ENCODE measurements at regions not wholly inside any gene's neighbourhood (a gene's known extent, or its start where the extent isn't known, plus 50 kb on each side); places are given as distances from the start of the nearest gene placed in this dataset.

GRCh38 chrX:109190542-109190941 lies 291.3 kb downstream of the GUCY2F start:
- Histone ChIP-seq H2BK5ac (ENCODE audit: low read depth, low read length) (no peak overlapping the region), H3K79me1 (ENCODE audit: low read depth, low read length) (no peaks in the 10 kb centered on the region), H3K4me1 (replicated peaks in 1 of 4; ENCODE audit: control insufficient read depth in 3 of 4, insufficient read depth in 4 of 4, low read length in 3 of 4) (peaks cover 0 to 6% (median 0%) of the 10 kb centered on the region in 4 experiments; a peak in 1 of 7 replicates), H3K23me2 (ENCODE audit: low read depth, low read length) (no peaks in the 10 kb centered on the region; the same call in 1 of the 2 replicates), H2BK15ac (ENCODE audit: low read length) (no peak overlapping the region), H3K4me2 (ENCODE audit: insufficient read depth in 1 of 2, low read depth in 2 of 2, low read length in 2 of 2) (no peak overlapping the region), H4K20me1 (replicated peaks in 1 of 2; ENCODE audit: control insufficient read depth in 1 of 2, insufficient read depth in 2 of 2, low read length in 2 of 2) (no peaks in the 10 kb centered on the region), H3K18ac (ENCODE audit: extremely low read depth, low read length) (no peak overlapping the region), H3K9me3 (ENCODE audit: insufficient read depth in 2 of 2, low read depth in 1 of 2, low read length in 1 of 2) (no peaks in the 10 kb centered on the region), H2AFZ (ENCODE audit: low read length) (no peak overlapping the region), H3K14ac (ENCODE audit: insufficient read length) (no peak overlapping the region), H3K27ac (ENCODE audit: low read depth, low read length) (no peak overlapping the region), H4K8ac (ENCODE audit: extremely low read depth, insufficient read depth, low read length) (no peak overlapping the region), H3K27me3 (replicated peaks in 1 of 4; ENCODE audit: control insufficient read depth in 3 of 4, extremely low read depth in 1 of 4, insufficient read depth in 3 of 4, low read length in 3 of 4) (no peaks in the 10 kb centered on the region), H3K4me3 (ENCODE audit: extremely low read depth in 1 of 4, insufficient read depth in 2 of 4, low read depth in 3 of 4, low read length in 4 of 4) (no peak overlapping the region), H2BK20ac (ENCODE audit: low read length) (no peak overlapping the region), H4K5ac (ENCODE audit: insufficient read length, low read depth, low read length) (no peak overlapping the region), H2BK120ac (replicated peaks; ENCODE audit: low read depth, low read length) (no peak overlapping the region), H3K56ac (replicated peaks; ENCODE audit: insufficient read length, low read depth, low read length) (no peak overlapping the region), H3K9ac (replicated peaks in 1 of 4; ENCODE audit: extremely low read depth in 1 of 4, low read depth in 3 of 4, low read length in 3 of 4) (no peak overlapping the region), H4K91ac (replicated peaks; ENCODE audit: insufficient read length, low read length) (no peak overlapping the region), H2AK5ac (ENCODE audit: low read depth, low read length) (no peak overlapping the region), H3K36me3 (ENCODE audit: control insufficient read depth in 2 of 4, insufficient read depth in 4 of 4, low read length in 3 of 4) (no peaks in the 10 kb centered on the region), H2BK12ac (ENCODE audit: low read depth, low read length) (no peak overlapping the region), H3K23ac (ENCODE audit: insufficient read length) (no peak overlapping the region), H3K4ac (replicated peaks; ENCODE audit: insufficient read length, low read depth, low read length) (no peak overlapping the region), H3K79me2 (ENCODE audit: control insufficient read depth in 1 of 2, insufficient read depth in 2 of 2, low read length in 2 of 2) (no peaks in the 10 kb centered on the region)
- WGBS, 2 experiments (ENCODE audit: extremely low coverage in 1 of 2, insufficient coverage in 1 of 2, insufficient read length in 1 of 2, insufficient replicate concordance in 2 of 2, low coverage in 1 of 2, low lambda C conversion rate in 2 of 2, missing lambda C conversion rate in 1 of 2) = 100% methylated on average over 1 of the region's 1 CpG; no CpG with 5 or more reads in 1 of the 2 experiments
- ChIA-PET POLR2A (ENCODE audit: partially characterized antibody) (no interaction called here), CTCF (ENCODE audit: partially characterized antibody) (no interaction called here)
- TF ChIP-seq POLR2A (IDR thresholded peaks at IDR 0.05; ENCODE audit: control extremely low read depth in 1 of 2, low read depth in 2 of 2, low read length in 2 of 2) = no peak
- no peak for TF ChIP-seq EGR1 (IDR thresholded peaks at IDR 0.05; ENCODE audit: borderline replicate concordance, low read depth, low read length)
- FAIRE-seq (no peak), DNase-seq (ENCODE audit: low read depth in 1 of 2, low spot score in 2 of 2) (no peak)
